ENCODE measurements at regions not wholly inside any gene's neighbourhood (a gene's known extent, or its start where the extent isn't known, plus 50 kb on each side); places are given as distances from the start of the nearest gene placed in this dataset.

GRCh38 chr4:11480683-11481082 is 52.0 kb upstream of the HS3ST1 start:
- no peak for TF ChIP-seq POLR2AphosphoS5 (IDR thresholded peaks at IDR 0.05; ENCODE audit: borderline replicate concordance, low read depth, low read length)
- no peak for TF ChIP-seq EZH2 (IDR thresholded peaks at IDR 0.05)
- no peak for TF ChIP-seq FOXP2 (optimal IDR thresholded peaks at IDR 0.05; ENCODE audit: control extremely low read depth, extremely low read length, insufficient read depth)
